ENCODE measurements at regions not wholly inside any gene's neighbourhood (a gene's known extent, or its start where the extent isn't known, plus 50 kb on each side); places are given as distances from the start of the nearest gene placed in this dataset.

DNA sequence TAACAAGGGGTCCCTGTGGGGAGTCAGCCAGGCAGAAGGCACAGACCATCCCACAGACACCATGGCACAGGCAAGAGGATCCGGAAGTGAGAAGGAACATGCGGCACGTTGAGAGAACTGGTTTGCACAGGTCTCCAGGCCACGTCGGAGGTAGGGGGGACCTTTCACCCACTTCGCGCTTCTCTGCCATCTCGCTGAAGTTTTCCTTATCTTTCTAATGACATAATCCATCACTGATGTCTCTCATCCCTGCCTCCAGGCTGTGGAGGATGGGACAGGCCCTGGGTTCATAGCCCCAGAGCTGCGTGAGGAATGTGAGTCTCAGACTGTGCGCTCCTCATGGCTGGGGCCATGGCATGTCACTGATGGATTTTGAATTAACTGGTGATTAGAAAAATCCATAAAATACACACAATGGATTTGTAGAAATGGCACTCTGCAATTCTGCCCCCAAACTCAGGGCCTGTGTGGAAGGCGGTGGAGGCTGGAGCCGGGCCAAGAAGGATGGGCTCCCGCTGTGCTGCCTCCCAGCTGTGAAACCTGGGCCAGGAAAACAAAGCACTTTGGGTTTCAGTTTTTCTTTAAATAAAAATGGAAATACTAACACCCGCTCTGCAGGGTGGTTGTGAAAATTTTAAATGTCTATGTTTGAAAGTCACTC lies 113.3 kb upstream of the ALKAL2 start:
- TF ChIP-seq, protein P1, sequence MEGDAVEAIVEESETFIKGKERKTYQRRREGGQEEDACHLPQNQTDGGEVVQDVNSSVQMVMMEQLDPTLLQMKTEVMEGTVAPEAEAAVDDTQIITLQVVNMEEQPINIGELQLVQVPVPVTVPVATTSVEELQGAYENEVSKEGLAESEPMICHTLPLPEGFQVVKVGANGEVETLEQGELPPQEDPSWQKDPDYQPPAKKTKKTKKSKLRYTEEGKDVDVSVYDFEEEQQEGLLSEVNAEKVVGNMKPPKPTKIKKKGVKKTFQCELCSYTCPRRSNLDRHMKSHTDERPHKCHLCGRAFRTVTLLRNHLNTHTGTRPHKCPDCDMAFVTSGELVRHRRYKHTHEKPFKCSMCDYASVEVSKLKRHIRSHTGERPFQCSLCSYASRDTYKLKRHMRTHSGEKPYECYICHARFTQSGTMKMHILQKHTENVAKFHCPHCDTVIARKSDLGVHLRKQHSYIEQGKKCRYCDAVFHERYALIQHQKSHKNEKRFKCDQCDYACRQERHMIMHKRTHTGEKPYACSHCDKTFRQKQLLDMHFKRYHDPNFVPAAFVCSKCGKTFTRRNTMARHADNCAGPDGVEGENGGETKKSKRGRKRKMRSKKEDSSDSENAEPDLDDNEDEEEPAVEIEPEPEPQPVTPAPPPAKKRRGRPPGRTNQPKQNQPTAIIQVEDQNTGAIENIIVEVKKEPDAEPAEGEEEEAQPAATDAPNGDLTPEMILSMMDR (IDR thresholded peaks at IDR 0.05 in 2 of 3, conservative IDR thresholded peaks at IDR 0.05 in 1 of 3; ENCODE audit: control insufficient read depth in 2 of 3, extremely low read depth in 1 of 3, insufficient read depth in 1 of 3, low read depth in 3 of 3, low read length in 3 of 3) = no peak
- TF ChIP-seq SMARCA5 (IDR thresholded peaks at IDR 0.05) = no peak
- no peak for TF ChIP-seq NFIC (IDR thresholded peaks at IDR 0.05; ENCODE audit: low read depth, low read length)

Data from GM12878 (cell line).